ENCODE measurements at regions not wholly inside any gene's neighbourhood (a gene's known extent, or its start where the extent isn't known, plus 50 kb on each side); places are given as distances from the start of the nearest gene placed in this dataset.

DNA sequence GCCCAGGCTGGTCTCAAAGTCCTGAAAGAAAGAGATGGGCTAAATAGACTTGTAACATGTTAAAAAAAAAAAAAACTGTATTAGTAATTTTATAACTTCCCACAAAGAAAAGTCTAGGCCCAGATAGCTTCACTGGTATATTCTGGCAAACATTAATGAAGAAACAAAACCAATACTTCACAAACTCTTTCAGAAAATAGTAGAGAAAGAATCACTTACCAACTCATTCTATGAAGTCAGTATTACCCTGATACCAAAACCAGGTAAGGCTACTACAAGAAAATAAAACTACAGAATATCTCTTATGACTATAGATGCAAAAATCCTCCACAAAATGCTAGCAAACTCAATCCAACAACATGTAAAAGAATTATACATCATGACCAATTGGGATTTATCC, 59.9 kb upstream of the ODC1 start:
- H3K9me3 ChIP-seq, result peaks cover 0 to 3% (median 0%) of the 10 kb centered on the region in 11 donors
- ATAC-seq (no peak), DNase-seq (no peak)
- TF ChIP-seq, protein P1, sequence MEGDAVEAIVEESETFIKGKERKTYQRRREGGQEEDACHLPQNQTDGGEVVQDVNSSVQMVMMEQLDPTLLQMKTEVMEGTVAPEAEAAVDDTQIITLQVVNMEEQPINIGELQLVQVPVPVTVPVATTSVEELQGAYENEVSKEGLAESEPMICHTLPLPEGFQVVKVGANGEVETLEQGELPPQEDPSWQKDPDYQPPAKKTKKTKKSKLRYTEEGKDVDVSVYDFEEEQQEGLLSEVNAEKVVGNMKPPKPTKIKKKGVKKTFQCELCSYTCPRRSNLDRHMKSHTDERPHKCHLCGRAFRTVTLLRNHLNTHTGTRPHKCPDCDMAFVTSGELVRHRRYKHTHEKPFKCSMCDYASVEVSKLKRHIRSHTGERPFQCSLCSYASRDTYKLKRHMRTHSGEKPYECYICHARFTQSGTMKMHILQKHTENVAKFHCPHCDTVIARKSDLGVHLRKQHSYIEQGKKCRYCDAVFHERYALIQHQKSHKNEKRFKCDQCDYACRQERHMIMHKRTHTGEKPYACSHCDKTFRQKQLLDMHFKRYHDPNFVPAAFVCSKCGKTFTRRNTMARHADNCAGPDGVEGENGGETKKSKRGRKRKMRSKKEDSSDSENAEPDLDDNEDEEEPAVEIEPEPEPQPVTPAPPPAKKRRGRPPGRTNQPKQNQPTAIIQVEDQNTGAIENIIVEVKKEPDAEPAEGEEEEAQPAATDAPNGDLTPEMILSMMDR (IDR thresholded peaks at IDR 0.05), result no peak
- no peak overlapping the region for H3K4me3 ChIP-seq
- H3K27ac ChIP-seq, result no peak overlapping the region
- intact Hi-C loops (cut with DNase I), result no loop called here
- no peaks in the 10 kb centered on the region for H3K4me1 ChIP-seq
- H3K36me3 ChIP-seq, result no peaks in the 10 kb centered on the region
- H3K27me3 ChIP-seq, result peaks cover 0 to 4% (median 0%) of the 10 kb centered on the region in 7 donors

GRCh38 chr2:10507106-10507505, 59.0 kb upstream of the ODC1 start:
- peaks cover 0 to 3% (median 0%) of the 10 kb centered on the region in 11 donors for H3K9me3 ChIP-seq
- 88 to 90% methylated on average over 8 of the region's 8 CpGs for WGBS, 2 donors
- peaks cover 0 to 4% (median 0%) of the 10 kb centered on the region in 7 donors for H3K27me3 ChIP-seq
- TF ChIP-seq, protein P1 (IDR thresholded peaks at IDR 0.05), result no peak
- no peak overlapping the region for H3K4me3 ChIP-seq
- H3K4me1 ChIP-seq, result no peaks in the 10 kb centered on the region
- ATAC-seq (no peak), DNase-seq (no peak)
- H3K27ac ChIP-seq, result no peak overlapping the region
- H3K36me3 ChIP-seq, result no peaks in the 10 kb centered on the region
- intact Hi-C loops (cut with DNase I), result no loop called here

DNA sequence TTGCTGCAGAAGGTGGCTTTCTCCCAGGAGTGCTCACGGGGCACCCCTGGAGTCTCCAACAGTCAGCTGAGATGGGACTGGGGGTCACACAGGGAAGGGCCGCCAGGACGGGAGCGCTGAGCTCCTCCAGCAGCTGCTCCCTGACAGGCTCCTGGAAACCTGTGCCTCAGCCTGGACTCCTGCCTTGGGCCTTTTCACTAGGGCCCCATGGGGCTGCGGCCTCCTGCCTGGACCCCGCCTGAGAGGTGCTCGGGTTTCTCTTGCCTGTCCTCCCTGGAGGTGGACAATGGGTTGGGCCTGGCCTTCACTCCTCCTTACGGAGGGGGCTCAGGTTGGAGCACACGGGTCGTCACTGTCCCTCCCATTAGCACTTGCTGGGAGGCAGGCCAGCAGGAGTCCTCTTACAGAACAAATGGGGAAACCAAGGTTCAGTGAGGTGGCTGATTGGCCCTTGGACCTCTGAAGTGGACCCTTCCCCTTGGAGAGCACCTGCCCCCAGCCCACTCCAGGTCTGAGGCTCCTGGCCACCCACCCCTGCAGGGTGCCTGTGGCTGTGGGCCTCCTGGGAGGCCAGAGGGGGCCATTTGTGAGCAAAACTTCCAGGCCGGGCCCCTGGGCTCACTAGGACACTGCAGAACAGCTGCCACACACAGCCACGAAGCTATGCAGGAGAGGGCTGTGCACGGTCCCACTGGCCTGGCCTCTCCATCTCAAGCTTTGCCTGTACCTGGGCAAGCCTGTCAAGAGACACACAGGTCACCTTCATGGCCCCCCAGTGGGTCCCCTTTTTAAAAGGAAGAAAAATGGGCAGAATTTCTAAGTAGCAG, 57.1 kb upstream of the ODC1 start:
- Histone ChIP-seq H3K27ac (no peak overlapping the region), H3K27me3 (peaks cover 0 to 5% (median 0%) of the 10 kb centered on the region in 7 donors), H3K4me1 (peaks cover 0 to 7% (median 0%) of the 10 kb centered on the region in 9 donors), H3K9me3 (peaks cover 0 to 3% (median 0%) of the 10 kb centered on the region in 11 donors), H3K4me3 (no peak overlapping the region), H3K36me3 (no peaks in the 10 kb centered on the region)
- TF ChIP-seq, protein P1 (IDR thresholded peaks at IDR 0.05), result no peak
- intact Hi-C loops (cut with DNase I), result no loop called here
- ATAC-seq (peak in 1 of 8 donors; percentile 17), DNase-seq (no peak)
- WGBS, 2 donors, result 89 to 91% methylated on average over 13 of the region's 13 CpGs

GRCh38 chr2:10504370-10504993, 56.4 kb upstream of the ODC1 start:
- WGBS, 2 donors, result 87 to 89% methylated on average over 16 of the region's 16 CpGs
- Histone ChIP-seq H3K4me3 (no peak overlapping the region), H3K9me3 (peaks cover 0 to 3% (median 0%) of the 10 kb centered on the region in 11 donors), H3K27me3 (peaks cover 0 to 5% (median 0%) of the 10 kb centered on the region in 7 donors), H3K36me3 (no peaks in the 10 kb centered on the region), H3K27ac (no peak overlapping the region), H3K4me1 (peaks cover 0 to 7% (median 0%) of the 10 kb centered on the region in 9 donors)
- no peak for DNase-seq
- TF ChIP-seq, protein P1 (IDR thresholded peaks at IDR 0.05), result no peak
- no peak for ATAC-seq
- intact Hi-C loops (cut with DNase I), result no loop called here
